ENCODE measurements at regions not wholly inside any gene's neighbourhood (a gene's known extent, or its start where the extent isn't known, plus 50 kb on each side); places are given as distances from the start of the nearest gene placed in this dataset.

DNA sequence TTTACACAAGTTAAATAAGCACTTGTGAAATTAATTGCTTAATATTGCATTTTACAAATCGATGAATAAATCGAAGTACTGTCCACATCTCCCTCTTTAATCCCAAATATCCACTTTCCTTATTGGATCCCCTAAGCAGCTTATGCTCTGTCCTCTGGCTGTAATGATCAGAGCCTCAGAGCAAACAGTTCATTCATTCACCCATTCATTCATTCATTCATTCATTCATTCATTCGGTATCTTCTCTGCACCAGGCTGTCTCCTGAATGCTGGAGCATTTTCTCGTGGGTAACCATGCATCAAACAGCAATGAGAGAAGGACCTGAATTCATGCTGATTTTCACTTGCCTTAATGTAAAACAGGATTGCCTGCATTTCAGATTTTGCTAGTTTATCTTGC, 69.5 kb upstream of the IGSF21 start (continued):
- TF ChIP-seq, protein P1, sequence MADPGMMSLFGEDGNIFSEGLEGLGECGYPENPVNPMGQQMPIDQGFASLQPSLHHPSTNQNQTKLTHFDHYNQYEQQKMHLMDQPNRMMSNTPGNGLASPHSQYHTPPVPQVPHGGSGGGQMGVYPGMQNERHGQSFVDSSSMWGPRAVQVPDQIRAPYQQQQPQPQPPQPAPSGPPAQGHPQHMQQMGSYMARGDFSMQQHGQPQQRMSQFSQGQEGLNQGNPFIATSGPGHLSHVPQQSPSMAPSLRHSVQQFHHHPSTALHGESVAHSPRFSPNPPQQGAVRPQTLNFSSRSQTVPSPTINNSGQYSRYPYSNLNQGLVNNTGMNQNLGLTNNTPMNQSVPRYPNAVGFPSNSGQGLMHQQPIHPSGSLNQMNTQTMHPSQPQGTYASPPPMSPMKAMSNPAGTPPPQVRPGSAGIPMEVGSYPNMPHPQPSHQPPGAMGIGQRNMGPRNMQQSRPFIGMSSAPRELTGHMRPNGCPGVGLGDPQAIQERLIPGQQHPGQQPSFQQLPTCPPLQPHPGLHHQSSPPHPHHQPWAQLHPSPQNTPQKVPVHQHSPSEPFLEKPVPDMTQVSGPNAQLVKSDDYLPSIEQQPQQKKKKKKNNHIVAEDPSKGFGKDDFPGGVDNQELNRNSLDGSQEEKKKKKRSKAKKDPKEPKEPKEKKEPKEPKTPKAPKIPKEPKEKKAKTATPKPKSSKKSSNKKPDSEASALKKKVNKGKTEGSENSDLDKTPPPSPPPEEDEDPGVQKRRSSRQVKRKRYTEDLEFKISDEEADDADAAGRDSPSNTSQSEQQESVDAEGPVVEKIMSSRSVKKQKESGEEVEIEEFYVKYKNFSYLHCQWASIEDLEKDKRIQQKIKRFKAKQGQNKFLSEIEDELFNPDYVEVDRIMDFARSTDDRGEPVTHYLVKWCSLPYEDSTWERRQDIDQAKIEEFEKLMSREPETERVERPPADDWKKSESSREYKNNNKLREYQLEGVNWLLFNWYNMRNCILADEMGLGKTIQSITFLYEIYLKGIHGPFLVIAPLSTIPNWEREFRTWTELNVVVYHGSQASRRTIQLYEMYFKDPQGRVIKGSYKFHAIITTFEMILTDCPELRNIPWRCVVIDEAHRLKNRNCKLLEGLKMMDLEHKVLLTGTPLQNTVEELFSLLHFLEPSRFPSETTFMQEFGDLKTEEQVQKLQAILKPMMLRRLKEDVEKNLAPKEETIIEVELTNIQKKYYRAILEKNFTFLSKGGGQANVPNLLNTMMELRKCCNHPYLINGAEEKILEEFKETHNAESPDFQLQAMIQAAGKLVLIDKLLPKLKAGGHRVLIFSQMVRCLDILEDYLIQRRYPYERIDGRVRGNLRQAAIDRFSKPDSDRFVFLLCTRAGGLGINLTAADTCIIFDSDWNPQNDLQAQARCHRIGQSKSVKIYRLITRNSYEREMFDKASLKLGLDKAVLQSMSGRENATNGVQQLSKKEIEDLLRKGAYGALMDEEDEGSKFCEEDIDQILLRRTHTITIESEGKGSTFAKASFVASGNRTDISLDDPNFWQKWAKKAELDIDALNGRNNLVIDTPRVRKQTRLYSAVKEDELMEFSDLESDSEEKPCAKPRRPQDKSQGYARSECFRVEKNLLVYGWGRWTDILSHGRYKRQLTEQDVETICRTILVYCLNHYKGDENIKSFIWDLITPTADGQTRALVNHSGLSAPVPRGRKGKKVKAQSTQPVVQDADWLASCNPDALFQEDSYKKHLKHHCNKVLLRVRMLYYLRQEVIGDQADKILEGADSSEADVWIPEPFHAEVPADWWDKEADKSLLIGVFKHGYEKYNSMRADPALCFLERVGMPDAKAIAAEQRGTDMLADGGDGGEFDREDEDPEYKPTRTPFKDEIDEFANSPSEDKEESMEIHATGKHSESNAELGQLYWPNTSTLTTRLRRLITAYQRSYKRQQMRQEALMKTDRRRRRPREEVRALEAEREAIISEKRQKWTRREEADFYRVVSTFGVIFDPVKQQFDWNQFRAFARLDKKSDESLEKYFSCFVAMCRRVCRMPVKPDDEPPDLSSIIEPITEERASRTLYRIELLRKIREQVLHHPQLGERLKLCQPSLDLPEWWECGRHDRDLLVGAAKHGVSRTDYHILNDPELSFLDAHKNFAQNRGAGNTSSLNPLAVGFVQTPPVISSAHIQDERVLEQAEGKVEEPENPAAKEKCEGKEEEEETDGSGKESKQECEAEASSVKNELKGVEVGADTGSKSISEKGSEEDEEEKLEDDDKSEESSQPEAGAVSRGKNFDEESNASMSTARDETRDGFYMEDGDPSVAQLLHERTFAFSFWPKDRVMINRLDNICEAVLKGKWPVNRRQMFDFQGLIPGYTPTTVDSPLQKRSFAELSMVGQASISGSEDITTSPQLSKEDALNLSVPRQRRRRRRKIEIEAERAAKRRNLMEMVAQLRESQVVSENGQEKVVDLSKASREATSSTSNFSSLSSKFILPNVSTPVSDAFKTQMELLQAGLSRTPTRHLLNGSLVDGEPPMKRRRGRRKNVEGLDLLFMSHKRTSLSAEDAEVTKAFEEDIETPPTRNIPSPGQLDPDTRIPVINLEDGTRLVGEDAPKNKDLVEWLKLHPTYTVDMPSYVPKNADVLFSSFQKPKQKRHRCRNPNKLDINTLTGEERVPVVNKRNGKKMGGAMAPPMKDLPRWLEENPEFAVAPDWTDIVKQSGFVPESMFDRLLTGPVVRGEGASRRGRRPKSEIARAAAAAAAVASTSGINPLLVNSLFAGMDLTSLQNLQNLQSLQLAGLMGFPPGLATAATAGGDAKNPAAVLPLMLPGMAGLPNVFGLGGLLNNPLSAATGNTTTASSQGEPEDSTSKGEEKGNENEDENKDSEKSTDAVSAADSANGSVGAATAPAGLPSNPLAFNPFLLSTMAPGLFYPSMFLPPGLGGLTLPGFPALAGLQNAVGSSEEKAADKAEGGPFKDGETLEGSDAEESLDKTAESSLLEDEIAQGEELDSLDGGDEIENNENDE (IDR thresholded peaks at IDR 0.05; ENCODE audit: insufficient replicate concordance, low read length): no peak
- TF ChIP-seq TCF12 (IDR thresholded peaks at IDR 0.05; ENCODE audit: low read depth, low read length): no peak
- TF ChIP-seq SIX5 (IDR thresholded peaks at IDR 0.05; ENCODE audit: low read depth, low read length): no peak
